BE2C (cell line): ENCODE measurements at regions not wholly inside any gene's neighbourhood (a gene's known extent, or its start where the extent isn't known, plus 50 kb on each side); places are given as distances from the start of the nearest gene placed in this dataset.

ENCODE experiments used
- DNase-seq: peaks from one replicate; pipeline ENCODE4 v3.0.0-alpha.2; 2020
- H3K27me3 ChIP-seq: fragments of 250-450 bp; sonication (Bioruptor Pico); 2 replicates; pipeline ENCODE4 v1.5.1; 2020; ENCODE audit warnings: mild to moderate bottlenecking
- H3K36me3 ChIP-seq: fragments of 250-450 bp; sonication (Bioruptor Pico); 2 replicates; pipeline ENCODE4 v1.5.1; 2020; ENCODE audit warnings: mild to moderate bottlenecking
- H3K4me1 ChIP-seq: fragments of 250-450 bp; sonication (Bioruptor Pico); 2 replicates; pipeline ENCODE4 v1.5.1; 2020
- H3K4me3 ChIP-seq: 2 replicates; pipeline ENCODE4 v1.5.1; 2011; ENCODE audit warnings: low read depth, low read length
- H3K9me3 ChIP-seq: fragments of 250-450 bp; sonication (Bioruptor Pico); 2 replicates; pipeline ENCODE4 v1.5.1; 2020
- CTCF ChIP-seq: IDR thresholded peaks from 2 replicates; pipeline ENCODE4 v1.5.1; 2012; ENCODE audit warnings: mild to moderate bottlenecking, low read depth, low read length

GRCh38 chr5:20215257-20215656 lies 227.3 kb upstream of the CDH18 start:
- no peak for DNase-seq
- Histone ChIP-seq H3K36me3 (no peaks in the 10 kb centered on the region), H3K9me3 (no peaks in the 10 kb centered on the region), H3K4me1 (no peaks in the 10 kb centered on the region), H3K27me3 (no peaks in the 10 kb centered on the region), H3K4me3 (no peak overlapping the region)
- TF ChIP-seq CTCF: no peak

- Histone ChIP-seq H3K27me3 (no peaks in the 10 kb centered on the region), H3K4me3 (no peak overlapping the region), H3K36me3 (no peaks in the 10 kb centered on the region), H3K9me3 (no peaks in the 10 kb centered on the region), H3K4me1 (no peaks in the 10 kb centered on the region)
- DNase-seq: no peak
- TF ChIP-seq CTCF: no peak
Observed at GRCh38 chr5:20213803-20214202, 225.8 kb upstream of the CDH18 start.

GRCh38 chr5:20212701-20213100 lies 224.7 kb upstream of the CDH18 start:
- H3K27me3 ChIP-seq: no peaks in the 10 kb centered on the region
- H3K4me1 ChIP-seq: no peaks in the 10 kb centered on the region
- TF ChIP-seq CTCF: no peak
- H3K36me3 ChIP-seq: no peaks in the 10 kb centered on the region
- no peak overlapping the region for H3K4me3 ChIP-seq
- no peaks in the 10 kb centered on the region for H3K9me3 ChIP-seq
- DNase-seq: no peak

- Histone ChIP-seq H3K4me3 (no peak overlapping the region), H3K9me3 (no peaks in the 10 kb centered on the region), H3K27me3 (no peaks in the 10 kb centered on the region), H3K36me3 (no peaks in the 10 kb centered on the region), H3K4me1 (no peaks in the 10 kb centered on the region)
- TF ChIP-seq CTCF: no peak
- DNase-seq: peak; percentile 8
Observed at GRCh38 chr5:20166456-20166855, 178.5 kb upstream of the CDH18 start.

- H3K36me3 ChIP-seq: no peaks in the 10 kb centered on the region
- no peak overlapping the region for H3K4me3 ChIP-seq
- no peaks in the 10 kb centered on the region for H3K4me1 ChIP-seq
- no peaks in the 10 kb centered on the region; the same call in 1 of the 2 replicates for H3K9me3 ChIP-seq
- H3K27me3 ChIP-seq: no peaks in the 10 kb centered on the region
- no peak for TF ChIP-seq CTCF
- no peak for DNase-seq
Observed at GRCh38 chr5:20158006-20158405, 170.0 kb upstream of the CDH18 start.

- H3K4me1 ChIP-seq: no peaks in the 10 kb centered on the region
- TF ChIP-seq CTCF: no peak
- DNase-seq: no peak
- H3K4me3 ChIP-seq: no peak overlapping the region
- H3K36me3 ChIP-seq: no peaks in the 10 kb centered on the region
- H3K27me3 ChIP-seq: no peaks in the 10 kb centered on the region
- no peaks in the 10 kb centered on the region; the same call in 1 of the 2 replicates for H3K9me3 ChIP-seq
Observed at GRCh38 chr5:20157089-20157488, 169.1 kb upstream of the CDH18 start.
